Vagina (tissue), 2 donors: ENCODE measurements at regions not wholly inside any gene's neighbourhood (a gene's known extent, or its start where the extent isn't known, plus 50 kb on each side); places are given as distances from the start of the nearest gene placed in this dataset.

Source experiments
- CTCF ChIP-seq, 3 experiments: fragments of 450-650 bp in 2 of 3; fragments of 200-600 bp in 1 of 3; sonication (generic) in 1 of 3; IDR thresholded peaks; one replicate each; pipeline ENCODE4 v1.5.1; 2017 to 2019; ENCODE audit warnings: antibody characterized with exemption in 3 of 3, mild to moderate bottlenecking in 2 of 3, moderate library complexity in 2 of 3
- POLR2A ChIP-seq, 2 donors: fragments of 450-650 bp; IDR thresholded peaks; one replicate each; pipeline ENCODE4 v1.6.1; 2017; ENCODE audit warnings: antibody characterized with exemption in 2 of 2, mild to moderate bottlenecking in 2 of 2, moderate library complexity in 2 of 2

GRCh38 chr15:45773149-45773548 lies 138.3 kb downstream of the SQOR start:
- no peak for TF ChIP-seq CTCF (IDR thresholded peaks at IDR 0.05)
- no peak for TF ChIP-seq POLR2A (IDR thresholded peaks at IDR 0.05)
